Suprapubic skin (tissue), 4 donors: ENCODE measurements at regions not wholly inside any gene's neighbourhood (a gene's known extent, or its start where the extent isn't known, plus 50 kb on each side); places are given as distances from the start of the nearest gene placed in this dataset.
"Not testable (repeated sequence)": the region's sequence is repeated elsewhere in the genome, so short reads cannot be mapped to it uniquely, and the experiment has no call there.

Source experiments
- DNase-seq, 2 donors: peaks; one replicate each; pipeline ENCODE4 v3.0.0-alpha.2; 2019; ENCODE audit warnings: low spot score in 2 of 2
- H3K27ac ChIP-seq: fragments of 200-600 bp; sonication (generic); one replicate; pipeline ENCODE4 v1.5.1; 2019
- H3K27me3 ChIP-seq: fragments of 200-600 bp; sonication (generic); one replicate; pipeline ENCODE4 v1.5.1; 2019
- H3K36me3 ChIP-seq: fragments of 200-600 bp; sonication (generic); one replicate; pipeline ENCODE4 v1.5.1; 2019
- H3K4me1 ChIP-seq: fragments of 200-600 bp; sonication (generic); one replicate; pipeline ENCODE4 v1.5.1; 2019
- H3K4me3 ChIP-seq: fragments of 200-600 bp; sonication (generic); one replicate; pipeline ENCODE4 v1.5.1; 2019; ENCODE audit warnings: mild to moderate bottlenecking
- H3K9me3 ChIP-seq: fragments of 200-600 bp; sonication (generic); one replicate; pipeline ENCODE4 v1.5.1; 2019
- CTCF ChIP-seq, 2 donors: fragments of 200-600 bp in 1 of 2; fragments of 450-650 bp in 1 of 2; sonication (generic) in 1 of 2; IDR thresholded peaks; one replicate each; pipeline ENCODE4 v1.5.1; 2016 to 2019; ENCODE audit warnings: antibody characterized with exemption in 2 of 2, mild to moderate bottlenecking in 1 of 2, moderate library complexity in 1 of 2
- EP300 ChIP-seq: sonication (generic); formaldehyde crosslinking; IDR thresholded peaks from one replicate; pipeline ENCODE4 v1.6.1; 2017; ENCODE audit warnings: antibody characterized with exemption
- POLR2A ChIP-seq, 2 donors: fragments of 450-650 bp; IDR thresholded peaks; one replicate each; pipeline ENCODE4 v1.6.1; 2017; ENCODE audit warnings: antibody characterized with exemption in 2 of 2, mild to moderate bottlenecking in 2 of 2, moderate library complexity in 2 of 2
- POLR2AphosphoS5 ChIP-seq, 3 donors: sonication (generic); formaldehyde crosslinking; IDR thresholded peaks; one replicate each; pipeline ENCODE4 v1.6.1; 2017; ENCODE audit warnings: antibody characterized with exemption in 3 of 3
- whole genome bisulfite sequencing: methylation state at CpG from one replicate; pipeline ENCODE4 v1.1.5; 2018; 5-methylcytosine and 5-hydroxymethylcytosine counted together

GRCh38 chr3:159882367-159882766 is 106.3 kb upstream of the IL12A start:
- DNase-seq: no peak
- Histone ChIP-seq H3K4me3 (no peak overlapping the region), H3K27ac (no peak overlapping the region), H3K36me3 (no peaks in the 10 kb centered on the region), H3K27me3 (no peaks in the 10 kb centered on the region), H3K4me1 (peaks cover 14% of the 10 kb centered on the region), H3K9me3 (no peaks in the 10 kb centered on the region)
- WGBS: 47% methylated on average over 3 of the region's 3 CpGs
- TF ChIP-seq POLR2A (IDR thresholded peaks at IDR 0.05) (no peak), EP300 (no peak), POLR2AphosphoS5 (IDR thresholded peaks at IDR 0.05) (no peak), CTCF (IDR thresholded peaks at IDR 0.05) (no peak)

- WGBS: 55% methylated on average over 11 of the region's 12 CpGs
- H3K4me3 ChIP-seq: no peak overlapping the region
- TF ChIP-seq POLR2A (IDR thresholded peaks at IDR 0.05) (no peak), POLR2AphosphoS5 (IDR thresholded peaks at IDR 0.05) (no peak), CTCF (IDR thresholded peaks at IDR 0.05) (no peak), EP300 (no peak)
- H3K4me1 ChIP-seq: peaks cover 14% of the 10 kb centered on the region
- H3K27ac ChIP-seq: no peak overlapping the region
- H3K9me3 ChIP-seq: no peaks in the 10 kb centered on the region
- H3K27me3 ChIP-seq: no peaks in the 10 kb centered on the region
- DNase-seq: no peak
- no peaks in the 10 kb centered on the region for H3K36me3 ChIP-seq
Measured at GRCh38 chr3:159882790-159883779, 105.5 kb upstream of the IL12A start.

GRCh38 chr3:159884661-159885402 is 103.8 kb upstream of the IL12A start:
- Histone ChIP-seq H3K27me3 (no peaks in the 10 kb centered on the region), H3K27ac (no peak overlapping the region), H3K36me3 (no peaks in the 10 kb centered on the region), H3K4me1 (peaks cover 14% of the 10 kb centered on the region), H3K9me3 (no peaks in the 10 kb centered on the region), H3K4me3 (no peak overlapping the region)
- no peak for DNase-seq
- no peak for TF ChIP-seq POLR2AphosphoS5 (IDR thresholded peaks at IDR 0.05)
- TF ChIP-seq CTCF (IDR thresholded peaks at IDR 0.05): peak; percentile 17 to 30
- 65% methylated on average over 3 of the region's 3 CpGs for WGBS

GRCh38 chr3:159886050-159886449 is 102.6 kb upstream of the IL12A start:
- H3K27me3 ChIP-seq: no peaks in the 10 kb centered on the region
- DNase-seq: no peak
- 86% methylated on average over 3 of the region's 3 CpGs for WGBS
- H3K36me3 ChIP-seq: no peaks in the 10 kb centered on the region
- no peaks in the 10 kb centered on the region for H3K9me3 ChIP-seq
- H3K27ac ChIP-seq: no peak overlapping the region
- H3K4me1 ChIP-seq: peaks cover 14% of the 10 kb centered on the region
- TF ChIP-seq POLR2A (IDR thresholded peaks at IDR 0.05) (no peak), POLR2AphosphoS5 (IDR thresholded peaks at IDR 0.05) (no peak)
- H3K4me3 ChIP-seq: no peak overlapping the region

- not testable (repeated sequence) for H3K36me3 ChIP-seq, H3K4me3 ChIP-seq, H3K27ac ChIP-seq, H3K9me3 ChIP-seq, H3K27me3 ChIP-seq, DNase-seq
- WGBS: 92% methylated on average over 6 of the region's 6 CpGs
- peaks cover 13% of the 10 kb centered on the region for H3K4me1 ChIP-seq
Measured at GRCh38 chr3:159886530-159886929, 102.1 kb upstream of the IL12A start.

GRCh38 chr3:159887168-159887567 is 101.5 kb upstream of the IL12A start:
- DNase-seq: no peak
- H3K36me3 ChIP-seq: no peaks in the 10 kb centered on the region
- no peaks in the 10 kb centered on the region for H3K27me3 ChIP-seq
- 87% methylated on average over 5 of the region's 5 CpGs for WGBS
- H3K4me1 ChIP-seq: peaks cover 7% of the 10 kb centered on the region
- H3K9me3 ChIP-seq: no peaks in the 10 kb centered on the region
- H3K27ac ChIP-seq: no peak overlapping the region
- H3K4me3 ChIP-seq: no peak overlapping the region
- TF ChIP-seq EP300 (no peak), CTCF (IDR thresholded peaks at IDR 0.05) (no peak), POLR2AphosphoS5 (IDR thresholded peaks at IDR 0.05) (no peak), POLR2A (IDR thresholded peaks at IDR 0.05) (no peak)
